NCI-H1092 (cell line): ENCODE measurements at regions not wholly inside any gene's neighbourhood (a gene's known extent, or its start where the extent isn't known, plus 50 kb on each side); places are given as distances from the start of the nearest gene placed in this dataset.

Source experiments
- DNase-seq: peaks from one replicate; lab custom pipeline; 2025; lab: John Stamatoyannopoulos, UW

- DNase-seq, result no peak
Observed at GRCh38 chr18:57087644-57088376, 59.1 kb upstream of the BOD1L2 start.

GRCh38 chr18:57088883-57089282, 58.0 kb upstream of the BOD1L2 start:
- DNase-seq, result peak; percentile 29

GRCh38 chr18:57089702-57090101, 57.2 kb upstream of the BOD1L2 start:
- DNase-seq, result no peak

- no peak for DNase-seq
Observed at GRCh38 chr18:57091231-57091630, 55.7 kb upstream of the BOD1L2 start.

GRCh38 chr18:57094175-57094574, 52.7 kb upstream of the BOD1L2 start:
- DNase-seq, result no peak

- DNase-seq, result no peak
Observed at GRCh38 chr18:57095884-57096283, 51.0 kb upstream of the BOD1L2 start.
